ENCODE measurements at regions not wholly inside any gene's neighbourhood (a gene's known extent, or its start where the extent isn't known, plus 50 kb on each side); places are given as distances from the start of the nearest gene placed in this dataset.

- Histone ChIP-seq H3K36me3 (ENCODE audit: control insufficient read depth, insufficient read depth, low read length) (no peaks in the 10 kb centered on the region), H3K27me3 (ENCODE audit: control insufficient read depth, insufficient read depth, low read length) (no peaks in the 10 kb centered on the region), H3K4me3 (ENCODE audit: low read depth, low read length) (no peak overlapping the region)
- no peak for TF ChIP-seq CTCF (IDR thresholded peaks at IDR 0.05; ENCODE audit: insufficient read depth, low read length, poor library complexity, severe bottlenecking)
- DNase-seq (ENCODE audit: low read depth) = no peak
These were observed 1037.1 kb downstream of the GALC start for GRCh38 chr14:86955771-86956354.

GRCh38 chr14:86954623-86955022 lies 1038.4 kb downstream of the GALC start:
- DNase-seq (ENCODE audit: low read depth) = no peak
- no peak for TF ChIP-seq CTCF (IDR thresholded peaks at IDR 0.05; ENCODE audit: insufficient read depth, low read length, poor library complexity, severe bottlenecking)
- H3K27me3 ChIP-seq (ENCODE audit: control insufficient read depth, insufficient read depth, low read length) = no peaks in the 10 kb centered on the region

GRCh38 chr14:86946446-86946845 lies 1046.5 kb downstream of the GALC start:
- DNase-seq (ENCODE audit: low read depth) = no peak
- H3K4me3 ChIP-seq (ENCODE audit: low read depth, low read length) = no peak overlapping the region
- no peaks in the 10 kb centered on the region for H3K27me3 ChIP-seq (ENCODE audit: control insufficient read depth, insufficient read depth, low read length)
- TF ChIP-seq CTCF (IDR thresholded peaks at IDR 0.05; ENCODE audit: insufficient read depth, low read length, poor library complexity, severe bottlenecking) = no peak
- H3K36me3 ChIP-seq (ENCODE audit: control insufficient read depth, insufficient read depth, low read length) = no peaks in the 10 kb centered on the region

More at GRCh38 chr14:86954623-86955022, 1038.4 kb downstream of the GALC start:
- H3K4me3 ChIP-seq (ENCODE audit: low read depth, low read length) = no peak overlapping the region
- no peaks in the 10 kb centered on the region for H3K36me3 ChIP-seq (ENCODE audit: control insufficient read depth, insufficient read depth, low read length)

GRCh38 chr14:86944434-86944833 lies 1048.5 kb downstream of the GALC start:
- no peak for TF ChIP-seq CTCF (IDR thresholded peaks at IDR 0.05; ENCODE audit: insufficient read depth, low read length, poor library complexity, severe bottlenecking)
- Histone ChIP-seq H3K4me3 (ENCODE audit: low read depth, low read length) (no peak overlapping the region), H3K27me3 (ENCODE audit: control insufficient read depth, insufficient read depth, low read length) (no peaks in the 10 kb centered on the region), H3K36me3 (ENCODE audit: control insufficient read depth, insufficient read depth, low read length) (no peaks in the 10 kb centered on the region)
- DNase-seq (ENCODE audit: low read depth) = no peak

GRCh38 chr14:86943391-86944365 lies 1049.3 kb downstream of the GALC start:
- DNase-seq (ENCODE audit: low read depth) = no peak
- no peak for TF ChIP-seq CTCF (IDR thresholded peaks at IDR 0.05; ENCODE audit: insufficient read depth, low read length, poor library complexity, severe bottlenecking)
- H3K36me3 ChIP-seq (ENCODE audit: control insufficient read depth, insufficient read depth, low read length) = no peaks in the 10 kb centered on the region
- no peak overlapping the region for H3K4me3 ChIP-seq (ENCODE audit: low read depth, low read length)
- no peaks in the 10 kb centered on the region for H3K27me3 ChIP-seq (ENCODE audit: control insufficient read depth, insufficient read depth, low read length)

Data from kidney epithelial cell (primary cell).